HEK293T (cell line): ENCODE measurements at regions not wholly inside any gene's neighbourhood (a gene's known extent, or its start where the extent isn't known, plus 50 kb on each side); places are given as distances from the start of the nearest gene placed in this dataset.

ENCODE experiments used
- ARNT ChIP-seq: fragments of 450-650 bp; IDR thresholded peaks from 2 replicates; pipeline ENCODE4 v1.6.1; 2017; ENCODE audit warnings: mild to moderate bottlenecking
- CTBP1 ChIP-seq: fragments of 450-650 bp; IDR thresholded peaks from 2 replicates; pipeline ENCODE4 v1.6.1; 2016; ENCODE audit warnings: borderline replicate concordance
- ELF4 ChIP-seq: fragments of 450-650 bp; IDR thresholded peaks from 2 replicates; pipeline ENCODE4 v1.6.1; 2017; ENCODE audit warnings: antibody characterized with exemption
- FOXM1 ChIP-seq: fragments of 450-650 bp; IDR thresholded peaks from 2 replicates; pipeline ENCODE4 v1.6.1; 2017; ENCODE audit warnings: mild to moderate bottlenecking, borderline replicate concordance
- L3MBTL2 ChIP-seq: fragments of 450-650 bp; conservative IDR thresholded peaks from 2 replicates; pipeline ENCODE4 v1.6.1; 2016; ENCODE audit warnings: mild to moderate bottlenecking
- PKNOX1 ChIP-seq: fragments of 450-650 bp; IDR thresholded peaks from 2 replicates; pipeline ENCODE4 v1.6.1; 2016
- SUZ12 ChIP-seq: fragments of 450-650 bp; IDR thresholded peaks from 2 replicates; pipeline ENCODE4 v1.6.1; 2016; ENCODE audit warnings: mild to moderate bottlenecking

- no peak for TF ChIP-seq FOXM1
- TF ChIP-seq ELF4 = no peak
- no peak for TF ChIP-seq PKNOX1
- no peak for TF ChIP-seq CTBP1
- no peak for TF ChIP-seq SUZ12
- no peak for TF ChIP-seq ARNT
- TF ChIP-seq L3MBTL2 = no peak
These were observed 479.4 kb upstream of the NRP1 start for GRCh38 chr10:33813871-33814270.
